ENCODE measurements at regions not wholly inside any gene's neighbourhood (a gene's known extent, or its start where the extent isn't known, plus 50 kb on each side); places are given as distances from the start of the nearest gene placed in this dataset.

- Histone ChIP-seq H3K27ac (ENCODE audit: low read depth in 2 of 2, low read length in 2 of 2) (peak overlapping the region; percentile 27 to 49), H3K36me3 (ENCODE audit: control insufficient read depth in 2 of 2, insufficient read depth in 2 of 2, low read length in 2 of 2) (no peaks in the 10 kb centered on the region), H3K4me1 (ENCODE audit: control insufficient read depth in 2 of 2, insufficient read depth in 2 of 2, low read length in 2 of 2) (no peaks in the 10 kb centered on the region), H3K4me3 (ENCODE audit: low read length in 2 of 2) (no peak overlapping the region), H3K9me3 (ENCODE audit: control insufficient read depth in 2 of 2, low read length in 2 of 2) (no peaks in the 10 kb centered on the region), H3K9ac (ENCODE audit: low read depth in 1 of 2, low read length in 2 of 2) (no peak overlapping the region), H3K27me3 (ENCODE audit: control insufficient read depth in 2 of 2, insufficient read depth in 2 of 2, low read length in 2 of 2) (no peaks in the 10 kb centered on the region)
Measured at GRCh38 chr2:216792222-216793021, 67.4 kb downstream of the TNP1 start.

- Histone ChIP-seq H3K4me3 (ENCODE audit: low read length in 2 of 2) (no peak overlapping the region), H3K9ac (ENCODE audit: low read depth in 1 of 2, low read length in 2 of 2) (no peak overlapping the region), H3K27ac (ENCODE audit: low read depth in 2 of 2, low read length in 2 of 2) (peak overlapping the region in 1 of 2 donors; percentile 49), H3K9me3 (ENCODE audit: control insufficient read depth in 2 of 2, low read length in 2 of 2) (no peaks in the 10 kb centered on the region), H3K27me3 (ENCODE audit: control insufficient read depth in 2 of 2, insufficient read depth in 2 of 2, low read length in 2 of 2) (no peaks in the 10 kb centered on the region), H3K36me3 (ENCODE audit: control insufficient read depth in 2 of 2, insufficient read depth in 2 of 2, low read length in 2 of 2) (no peaks in the 10 kb centered on the region), H3K4me1 (ENCODE audit: control insufficient read depth in 2 of 2, insufficient read depth in 2 of 2, low read length in 2 of 2) (no peaks in the 10 kb centered on the region)
Measured at GRCh38 chr2:216791303-216791702, 68.6 kb downstream of the TNP1 start.

DNA sequence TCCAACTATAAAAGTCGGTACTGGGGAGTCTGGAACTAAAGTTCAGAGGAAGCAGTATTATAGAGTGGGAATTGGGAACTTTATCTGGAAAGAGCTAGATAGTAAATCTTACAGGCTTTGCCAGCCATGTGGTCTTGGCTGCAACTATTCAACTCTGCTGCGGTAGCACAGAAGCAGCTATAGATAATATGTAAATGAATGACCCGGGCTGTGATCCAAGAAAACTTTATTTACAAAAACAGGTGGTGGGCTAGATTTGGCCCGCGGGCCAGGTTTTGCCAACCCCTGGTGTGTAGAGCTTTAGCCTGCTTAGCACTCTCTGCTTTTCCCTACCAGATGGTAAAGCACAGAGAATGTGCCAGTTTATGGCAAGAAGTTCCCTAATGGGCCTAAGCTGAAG lies 70.8 kb downstream of the TNP1 start:
- Histone ChIP-seq H3K27me3 (ENCODE audit: control insufficient read depth in 2 of 2, insufficient read depth in 2 of 2, low read length in 2 of 2) (no peaks in the 10 kb centered on the region), H3K4me1 (ENCODE audit: control insufficient read depth in 2 of 2, insufficient read depth in 2 of 2, low read length in 2 of 2) (no peaks in the 10 kb centered on the region), H3K4me3 (ENCODE audit: low read length in 2 of 2) (no peak overlapping the region), H3K9ac (ENCODE audit: low read depth in 1 of 2, low read length in 2 of 2) (no peak overlapping the region), H3K9me3 (ENCODE audit: control insufficient read depth in 2 of 2, low read length in 2 of 2) (no peaks in the 10 kb centered on the region), H3K36me3 (ENCODE audit: control insufficient read depth in 2 of 2, insufficient read depth in 2 of 2, low read length in 2 of 2) (no peaks in the 10 kb centered on the region), H3K27ac (ENCODE audit: low read depth in 2 of 2, low read length in 2 of 2) (no peak overlapping the region)

GRCh38 chr2:216787851-216788540 lies 71.9 kb downstream of the TNP1 start:
- H3K4me1 ChIP-seq (ENCODE audit: control insufficient read depth in 2 of 2, insufficient read depth in 2 of 2, low read length in 2 of 2), result no peaks in the 10 kb centered on the region
- H3K4me3 ChIP-seq (ENCODE audit: low read length in 2 of 2), result no peak overlapping the region
- H3K27ac ChIP-seq (ENCODE audit: low read depth in 2 of 2, low read length in 2 of 2), result no peak overlapping the region
- no peaks in the 10 kb centered on the region for H3K36me3 ChIP-seq (ENCODE audit: control insufficient read depth in 2 of 2, insufficient read depth in 2 of 2, low read length in 2 of 2)
- no peaks in the 10 kb centered on the region for H3K9me3 ChIP-seq (ENCODE audit: control insufficient read depth in 2 of 2, low read length in 2 of 2)
- H3K27me3 ChIP-seq (ENCODE audit: control insufficient read depth in 2 of 2, insufficient read depth in 2 of 2, low read length in 2 of 2), result no peaks in the 10 kb centered on the region
- no peak overlapping the region for H3K9ac ChIP-seq (ENCODE audit: low read depth in 1 of 2, low read length in 2 of 2)

DNA sequence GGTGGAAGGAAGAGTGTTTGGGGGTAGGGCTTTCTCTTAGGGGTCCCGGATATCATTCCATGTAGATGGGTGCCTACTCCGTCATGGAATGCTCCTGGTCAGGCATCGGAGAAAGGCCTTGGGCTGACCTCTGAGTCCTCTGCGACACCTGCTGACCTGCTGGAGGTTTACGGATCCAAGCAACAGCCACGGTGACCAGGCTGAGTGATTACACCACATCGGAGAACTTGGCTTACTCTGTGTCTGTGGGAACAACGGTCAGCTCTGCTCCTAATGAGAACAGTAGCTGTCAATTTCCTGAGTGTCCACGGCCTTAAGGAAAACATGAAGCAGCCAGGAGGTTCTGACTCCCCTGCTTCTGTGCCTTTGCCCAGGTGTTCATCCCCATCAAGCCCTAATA lies 73.2 kb downstream of the TNP1 start:
- no peaks in the 10 kb centered on the region for H3K4me1 ChIP-seq (ENCODE audit: control insufficient read depth in 2 of 2, insufficient read depth in 2 of 2, low read length in 2 of 2)
- no peaks in the 10 kb centered on the region for H3K27me3 ChIP-seq (ENCODE audit: control insufficient read depth in 2 of 2, insufficient read depth in 2 of 2, low read length in 2 of 2)
- H3K9me3 ChIP-seq (ENCODE audit: control insufficient read depth in 2 of 2, low read length in 2 of 2), result no peaks in the 10 kb centered on the region
- H3K36me3 ChIP-seq (ENCODE audit: control insufficient read depth in 2 of 2, insufficient read depth in 2 of 2, low read length in 2 of 2), result no peaks in the 10 kb centered on the region
- H3K4me3 ChIP-seq (ENCODE audit: low read length in 2 of 2), result no peak overlapping the region
- no peak overlapping the region for H3K27ac ChIP-seq (ENCODE audit: low read depth in 2 of 2, low read length in 2 of 2)
- H3K9ac ChIP-seq (ENCODE audit: low read depth in 1 of 2, low read length in 2 of 2), result no peak overlapping the region

DNA sequence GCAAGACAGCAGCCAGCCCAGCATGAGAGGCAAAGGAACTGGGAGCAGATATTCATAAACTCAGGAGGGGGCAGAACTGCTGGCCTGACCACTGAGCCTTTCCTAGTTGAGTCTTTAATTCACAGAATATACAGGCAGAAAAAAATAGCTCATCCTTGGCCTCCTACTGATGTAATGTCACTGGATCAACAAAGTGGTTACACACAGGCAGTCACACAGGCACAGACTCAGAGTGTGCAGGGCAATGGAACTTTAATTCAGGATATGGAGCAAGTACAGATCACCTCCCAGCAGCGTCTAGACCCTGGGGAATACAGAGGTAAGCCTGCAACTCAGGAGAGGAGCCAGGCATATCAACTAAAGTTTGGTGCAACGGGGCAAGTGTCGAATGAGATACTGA lies 75.4 kb downstream of the TNP1 start:
- no peak overlapping the region for H3K9ac ChIP-seq (ENCODE audit: low read depth in 1 of 2, low read length in 2 of 2)
- no peaks in the 10 kb centered on the region for H3K36me3 ChIP-seq (ENCODE audit: control insufficient read depth in 2 of 2, insufficient read depth in 2 of 2, low read length in 2 of 2)
- H3K27me3 ChIP-seq (ENCODE audit: control insufficient read depth in 2 of 2, insufficient read depth in 2 of 2, low read length in 2 of 2), result no peaks in the 10 kb centered on the region
- H3K4me1 ChIP-seq (ENCODE audit: control insufficient read depth in 2 of 2, insufficient read depth in 2 of 2, low read length in 2 of 2), result no peaks in the 10 kb centered on the region
- H3K27ac ChIP-seq (ENCODE audit: low read depth in 2 of 2, low read length in 2 of 2), result no peak overlapping the region
- H3K4me3 ChIP-seq (ENCODE audit: low read length in 2 of 2), result no peak overlapping the region
- no peaks in the 10 kb centered on the region for H3K9me3 ChIP-seq (ENCODE audit: control insufficient read depth in 2 of 2, low read length in 2 of 2)

GRCh38 chr2:216781709-216782108 lies 78.2 kb downstream of the TNP1 start:
- no peaks in the 10 kb centered on the region for H3K9me3 ChIP-seq (ENCODE audit: control insufficient read depth in 2 of 2, low read length in 2 of 2)
- H3K9ac ChIP-seq (ENCODE audit: low read depth in 1 of 2, low read length in 2 of 2), result no peak overlapping the region
- no peaks in the 10 kb centered on the region for H3K4me1 ChIP-seq (ENCODE audit: control insufficient read depth in 2 of 2, insufficient read depth in 2 of 2, low read length in 2 of 2)
- H3K4me3 ChIP-seq (ENCODE audit: low read length in 2 of 2), result no peak overlapping the region
- no peaks in the 10 kb centered on the region for H3K27me3 ChIP-seq (ENCODE audit: control insufficient read depth in 2 of 2, insufficient read depth in 2 of 2, low read length in 2 of 2)
- H3K36me3 ChIP-seq (ENCODE audit: control insufficient read depth in 2 of 2, insufficient read depth in 2 of 2, low read length in 2 of 2), result no peaks in the 10 kb centered on the region
- H3K27ac ChIP-seq (ENCODE audit: low read depth in 2 of 2, low read length in 2 of 2), result no peak overlapping the region

- no peaks in the 10 kb centered on the region for H3K4me1 ChIP-seq (ENCODE audit: control insufficient read depth in 2 of 2, insufficient read depth in 2 of 2, low read length in 2 of 2)
- no peak overlapping the region for H3K27ac ChIP-seq (ENCODE audit: low read depth in 2 of 2, low read length in 2 of 2)
- H3K9ac ChIP-seq (ENCODE audit: low read depth in 1 of 2, low read length in 2 of 2), result no peak overlapping the region
- H3K4me3 ChIP-seq (ENCODE audit: low read length in 2 of 2), result no peak overlapping the region
- no peaks in the 10 kb centered on the region for H3K27me3 ChIP-seq (ENCODE audit: control insufficient read depth in 2 of 2, insufficient read depth in 2 of 2, low read length in 2 of 2)
- H3K36me3 ChIP-seq (ENCODE audit: control insufficient read depth in 2 of 2, insufficient read depth in 2 of 2, low read length in 2 of 2), result no peaks in the 10 kb centered on the region
- no peaks in the 10 kb centered on the region for H3K9me3 ChIP-seq (ENCODE audit: control insufficient read depth in 2 of 2, low read length in 2 of 2)
Measured at GRCh38 chr2:216780843-216781242, 79.0 kb downstream of the TNP1 start.

DNA sequence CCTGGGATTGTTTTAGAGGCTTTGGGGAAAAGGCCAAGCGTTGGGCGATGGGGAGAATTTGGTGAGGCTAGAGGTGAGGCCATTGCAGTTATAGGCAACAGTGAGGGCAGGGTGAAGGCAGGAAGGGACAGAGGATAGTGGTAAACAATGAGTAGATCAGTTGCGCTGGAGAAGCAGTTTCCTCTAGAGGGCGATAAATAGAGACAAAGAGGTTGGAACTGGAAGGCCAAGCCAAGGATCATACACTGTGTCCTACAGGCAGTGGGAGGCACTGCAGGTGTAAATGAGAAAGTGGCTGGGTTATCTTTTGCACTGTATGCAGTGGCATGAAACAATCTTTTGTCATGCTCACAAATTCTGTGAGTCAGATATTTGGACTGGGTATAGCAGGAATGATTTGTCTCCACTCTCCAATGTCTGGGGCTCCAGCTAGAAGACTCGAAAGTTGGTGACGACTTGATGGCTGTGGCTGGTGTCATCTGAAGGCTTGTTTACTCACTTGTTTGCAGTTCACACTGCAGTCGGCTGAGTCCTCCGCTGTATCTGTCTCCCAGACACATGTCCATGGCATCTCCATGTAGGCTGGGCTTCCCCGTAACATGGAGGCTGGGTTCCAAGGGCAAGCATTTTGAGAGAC lies 82.1 kb downstream of the TNP1 start:
- H3K9ac ChIP-seq (ENCODE audit: low read depth in 1 of 2, low read length in 2 of 2), result no peak overlapping the region
- no peaks in the 10 kb centered on the region for H3K36me3 ChIP-seq (ENCODE audit: control insufficient read depth in 2 of 2, insufficient read depth in 2 of 2, low read length in 2 of 2)
- no peak overlapping the region for H3K4me3 ChIP-seq (ENCODE audit: low read length in 2 of 2)
- H3K27ac ChIP-seq (ENCODE audit: low read depth in 2 of 2, low read length in 2 of 2), result no peak overlapping the region
- no peaks in the 10 kb centered on the region for H3K9me3 ChIP-seq (ENCODE audit: control insufficient read depth in 2 of 2, low read length in 2 of 2)
- no peaks in the 10 kb centered on the region for H3K4me1 ChIP-seq (ENCODE audit: control insufficient read depth in 2 of 2, insufficient read depth in 2 of 2, low read length in 2 of 2)
- H3K27me3 ChIP-seq (ENCODE audit: control insufficient read depth in 2 of 2, insufficient read depth in 2 of 2, low read length in 2 of 2), result no peaks in the 10 kb centered on the region

DNA sequence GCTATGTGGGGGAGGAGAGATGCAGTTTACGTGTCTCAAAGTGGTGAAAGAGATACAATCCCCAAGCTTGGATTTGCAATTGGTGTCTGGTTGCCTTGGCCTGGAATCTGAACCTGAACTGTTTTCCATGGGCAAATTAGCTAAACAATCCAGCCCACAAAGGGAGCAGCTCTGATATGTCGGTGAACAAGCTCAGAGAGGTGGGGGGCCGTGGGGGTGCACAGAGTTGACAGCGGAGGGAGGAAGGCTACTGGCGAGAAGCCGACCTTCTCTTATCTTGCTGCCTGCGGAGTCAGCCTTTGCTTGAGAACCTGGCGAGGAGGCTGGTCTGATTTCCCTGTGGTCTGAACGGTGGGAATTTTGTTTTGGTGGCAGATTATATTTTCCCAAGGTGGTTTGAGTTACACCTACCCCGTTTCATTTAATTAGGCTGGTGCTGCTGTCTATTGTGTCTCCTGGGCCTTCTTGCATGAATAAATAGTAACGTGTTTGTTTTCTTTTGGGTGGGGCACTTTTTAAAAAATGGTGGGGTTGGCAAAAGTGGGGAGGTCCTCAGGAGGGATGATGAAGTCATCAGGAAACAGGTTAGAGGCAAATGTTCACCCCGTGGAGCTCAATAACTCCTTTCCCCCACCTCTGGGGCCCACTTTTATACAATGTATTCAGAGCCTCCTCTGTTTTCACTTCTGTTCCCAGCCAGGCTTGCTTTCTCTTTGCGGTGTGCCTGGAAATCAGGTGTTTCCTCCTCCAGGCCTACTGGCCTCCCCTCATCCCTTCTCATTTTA lies 80.9 kb upstream of the IGFBP5 start:
- H3K4me1 ChIP-seq (ENCODE audit: control insufficient read depth in 2 of 2, insufficient read depth in 2 of 2, low read length in 2 of 2), result no peaks in the 10 kb centered on the region
- no peak overlapping the region for H3K4me3 ChIP-seq (ENCODE audit: low read length in 2 of 2)
- no peak overlapping the region for H3K27ac ChIP-seq (ENCODE audit: low read depth in 2 of 2, low read length in 2 of 2)
- H3K27me3 ChIP-seq (ENCODE audit: control insufficient read depth in 2 of 2, insufficient read depth in 2 of 2, low read length in 2 of 2), result no peaks in the 10 kb centered on the region
- no peaks in the 10 kb centered on the region for H3K36me3 ChIP-seq (ENCODE audit: control insufficient read depth in 2 of 2, insufficient read depth in 2 of 2, low read length in 2 of 2)
- H3K9me3 ChIP-seq (ENCODE audit: control insufficient read depth in 2 of 2, low read length in 2 of 2), result no peaks in the 10 kb centered on the region
- H3K9ac ChIP-seq (ENCODE audit: low read depth in 1 of 2, low read length in 2 of 2), result no peak overlapping the region
